ENCODE measurements at regions not wholly inside any gene's neighbourhood (a gene's known extent, or its start where the extent isn't known, plus 50 kb on each side); places are given as distances from the start of the nearest gene placed in this dataset.

DNA sequence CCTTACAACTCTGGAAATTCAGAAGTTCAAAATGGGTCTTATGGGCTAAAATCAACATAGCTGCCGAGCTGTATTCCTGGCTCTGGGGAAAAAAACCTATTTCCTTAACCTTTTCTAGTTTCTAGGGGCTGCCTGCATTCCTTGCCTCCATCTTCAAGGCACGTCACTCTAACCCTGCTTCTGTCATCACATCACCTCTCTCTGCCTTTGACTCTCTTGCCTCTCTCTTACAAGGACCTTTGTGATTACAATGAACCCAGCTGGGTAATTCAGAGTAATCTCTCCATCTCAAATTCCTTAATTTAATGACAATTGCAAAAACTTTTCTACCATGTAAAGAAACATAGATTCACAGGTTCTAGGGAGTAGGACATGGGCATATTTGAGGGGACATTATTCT, 103.1 kb upstream of the SMC2 start:
- no peak for DNase-seq
- no peaks in the 10 kb centered on the region for H3K4me1 ChIP-seq (replicated peaks in 1 of 2)
- no peaks in the 10 kb centered on the region for H3K36me3 ChIP-seq (replicated peaks in 1 of 2)
- intact Hi-C loops (cut with DNase I): no loop called here
- WGBS, 4 donors: 38 to 65% (median 41%) methylated on average over 2 of the region's 2 CpGs
- no peaks in the 10 kb centered on the region for H3K9me3 ChIP-seq (replicated peaks in 1 of 3)
- no peak overlapping the region for H3K27ac ChIP-seq
- no peak overlapping the region for H3K4me3 ChIP-seq
- TF ChIP-seq POLR2A (IDR thresholded peaks at IDR 0.05): no peak
- TF ChIP-seq, protein P1, sequence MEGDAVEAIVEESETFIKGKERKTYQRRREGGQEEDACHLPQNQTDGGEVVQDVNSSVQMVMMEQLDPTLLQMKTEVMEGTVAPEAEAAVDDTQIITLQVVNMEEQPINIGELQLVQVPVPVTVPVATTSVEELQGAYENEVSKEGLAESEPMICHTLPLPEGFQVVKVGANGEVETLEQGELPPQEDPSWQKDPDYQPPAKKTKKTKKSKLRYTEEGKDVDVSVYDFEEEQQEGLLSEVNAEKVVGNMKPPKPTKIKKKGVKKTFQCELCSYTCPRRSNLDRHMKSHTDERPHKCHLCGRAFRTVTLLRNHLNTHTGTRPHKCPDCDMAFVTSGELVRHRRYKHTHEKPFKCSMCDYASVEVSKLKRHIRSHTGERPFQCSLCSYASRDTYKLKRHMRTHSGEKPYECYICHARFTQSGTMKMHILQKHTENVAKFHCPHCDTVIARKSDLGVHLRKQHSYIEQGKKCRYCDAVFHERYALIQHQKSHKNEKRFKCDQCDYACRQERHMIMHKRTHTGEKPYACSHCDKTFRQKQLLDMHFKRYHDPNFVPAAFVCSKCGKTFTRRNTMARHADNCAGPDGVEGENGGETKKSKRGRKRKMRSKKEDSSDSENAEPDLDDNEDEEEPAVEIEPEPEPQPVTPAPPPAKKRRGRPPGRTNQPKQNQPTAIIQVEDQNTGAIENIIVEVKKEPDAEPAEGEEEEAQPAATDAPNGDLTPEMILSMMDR (IDR thresholded peaks at IDR 0.05): no peak
- no peaks in the 10 kb centered on the region for H3K27me3 ChIP-seq

GRCh38 chr9:103991698-103992097, 102.4 kb upstream of the SMC2 start:
- Histone ChIP-seq H3K4me1 (replicated peaks in 1 of 2) (no peaks in the 10 kb centered on the region), H3K27me3 (no peaks in the 10 kb centered on the region), H3K9me3 (replicated peaks in 1 of 3) (no peaks in the 10 kb centered on the region), H3K4me3 (no peak overlapping the region), H3K36me3 (replicated peaks in 1 of 2) (no peaks in the 10 kb centered on the region), H3K27ac (no peak overlapping the region)
- no peak for TF ChIP-seq POLR2A (IDR thresholded peaks at IDR 0.05)
- TF ChIP-seq, protein P1 (IDR thresholded peaks at IDR 0.05): no peak
- no peak for DNase-seq
- 44 to 78% (median 58%) methylated on average over 1 of the region's 1 CpG for WGBS, 4 donors
- intact Hi-C loops (cut with DNase I): no loop called here

DNA sequence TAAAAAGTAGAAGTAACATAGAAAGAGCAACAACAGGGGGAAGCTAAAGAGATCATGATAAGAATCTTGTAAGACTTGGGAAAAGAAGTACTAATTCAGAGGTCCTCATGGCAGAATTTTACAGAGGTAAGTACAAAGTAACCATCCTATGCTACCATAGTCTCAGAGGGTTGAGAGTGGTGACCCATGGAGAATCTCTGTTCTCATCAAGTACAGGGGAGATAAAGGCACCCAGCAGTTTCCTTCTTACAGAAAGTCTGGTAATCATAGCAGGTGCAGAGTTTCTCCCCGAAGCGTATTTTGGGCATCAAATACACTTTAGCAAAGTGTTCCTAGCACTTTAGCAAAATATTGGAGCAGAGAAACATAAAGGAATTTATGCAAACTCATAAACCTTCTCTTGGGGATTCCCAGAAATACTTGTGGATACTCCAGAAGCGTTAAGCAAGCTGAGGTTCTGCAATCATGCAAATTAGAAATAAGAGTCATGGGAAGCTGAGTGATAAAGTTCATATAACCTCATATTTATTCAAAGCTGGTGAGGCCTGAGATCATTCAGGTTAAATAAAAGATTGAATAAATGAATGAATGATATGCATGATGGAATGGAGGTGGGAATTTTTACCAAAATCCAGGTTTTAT, 101.0 kb upstream of the SMC2 start:
- Histone ChIP-seq H3K27me3 (no peaks in the 10 kb centered on the region), H3K9me3 (replicated peaks in 1 of 3) (no peaks in the 10 kb centered on the region), H3K36me3 (replicated peaks in 1 of 2) (no peaks in the 10 kb centered on the region), H3K4me3 (no peak overlapping the region), H3K27ac (no peak overlapping the region), H3K4me1 (replicated peaks in 1 of 2) (no peaks in the 10 kb centered on the region)
- WGBS, 4 donors: 69 to 80% (median 73%) methylated on average over 3 of the region's 3 CpGs
- TF ChIP-seq, protein P1 (IDR thresholded peaks at IDR 0.05): no peak
- no peak for TF ChIP-seq POLR2A (IDR thresholded peaks at IDR 0.05)
- intact Hi-C loops (cut with DNase I): no loop called here
- DNase-seq: no peak

- no peaks in the 10 kb centered on the region for H3K27me3 ChIP-seq
- 52 to 55% (median 53%) methylated on average over 3 of the region's 3 CpGs for WGBS, 4 donors
- DNase-seq: no peak
- H3K4me3 ChIP-seq: no peak overlapping the region
- no peak overlapping the region for H3K27ac ChIP-seq
- intact Hi-C loops (cut with DNase I): no loop called here
- no peaks in the 10 kb centered on the region for H3K36me3 ChIP-seq (replicated peaks in 1 of 2)
- no peak for TF ChIP-seq POLR2A (IDR thresholded peaks at IDR 0.05)
- TF ChIP-seq, protein P1 (IDR thresholded peaks at IDR 0.05): no peak
- no peaks in the 10 kb centered on the region for H3K4me1 ChIP-seq (replicated peaks in 1 of 2)
- no peaks in the 10 kb centered on the region for H3K9me3 ChIP-seq (replicated peaks in 1 of 3)
Observed at GRCh38 chr9:103997856-103998370, 96.2 kb upstream of the SMC2 start.

Data from adrenal gland (tissue), 9 donors.